H9 (cell line): ENCODE measurements at regions not wholly inside any gene's neighbourhood (a gene's known extent, or its start where the extent isn't known, plus 50 kb on each side); places are given as distances from the start of the nearest gene placed in this dataset.

Source experiments
- DNase-seq: peaks from one replicate; pipeline ENCODE4 v3.0.0-alpha.2; 2017
- H2AFZ ChIP-seq: one replicate; pipeline ENCODE4 v1.6.1; 2013; ENCODE audit warnings: mild to moderate bottlenecking, low read length, control low read depth, moderate library complexity
- H2AK5ac ChIP-seq: 2 replicates; pipeline ENCODE4 v1.6.1; 2013; ENCODE audit warnings: low read length, control low read depth, mixed read lengths; ENCODE audit not compliant: insufficient read length
- H2BK120ac ChIP-seq: one replicate; pipeline ENCODE4 v1.6.1; 2013; ENCODE audit warnings: low read depth, mild to moderate bottlenecking, low read length, control low read depth, inconsistent platforms; ENCODE audit not compliant: poor library complexity, severe bottlenecking
- H2BK12ac ChIP-seq: 2 replicates; pipeline ENCODE4 v1.6.1; 2013; ENCODE audit warnings: low read length, control low read depth, mixed read lengths, low read depth; ENCODE audit not compliant: insufficient read length
- H2BK15ac ChIP-seq: 2 replicates; pipeline ENCODE4 v1.6.1; 2013; ENCODE audit warnings: low read depth, low read length, control low read depth
- H2BK20ac ChIP-seq: one replicate; pipeline ENCODE4 v1.6.1; 2013; ENCODE audit warnings: low read depth, mild to moderate bottlenecking, low read length, control low read depth, inconsistent platforms; ENCODE audit not compliant: poor library complexity, severe bottlenecking
- H2BK5ac ChIP-seq: 2 replicates; pipeline ENCODE4 v1.6.1; 2013; ENCODE audit warnings: low read length, control low read depth, mixed read lengths; ENCODE audit not compliant: insufficient read length
- H3K14ac ChIP-seq: 2 replicates; pipeline ENCODE4 v1.6.1; 2013; ENCODE audit warnings: low read length, control low read depth; ENCODE audit not compliant: insufficient read depth
- H3K18ac ChIP-seq: 2 replicates; pipeline ENCODE4 v1.6.1; 2013; ENCODE audit warnings: low read depth, mild to moderate bottlenecking, mixed read lengths, low read length, control low read depth; ENCODE audit not compliant: insufficient read length
- H3K23ac ChIP-seq: 2 replicates; pipeline ENCODE4 v1.6.1; 2013; ENCODE audit warnings: low read length, control low read depth, mixed read lengths, low read depth; ENCODE audit not compliant: insufficient read length
- H3K23me2 ChIP-seq: 2 replicates; pipeline ENCODE4 v1.6.1; 2013; ENCODE audit warnings: low read depth, mild to moderate bottlenecking, mixed read lengths, low read length, control low read depth; ENCODE audit not compliant: insufficient read length, poor library complexity, severe bottlenecking
- H3K27ac ChIP-seq: 2 replicates; pipeline ENCODE4 v1.5.1; 2013; ENCODE audit warnings: low read length, control low read depth, mixed read lengths, low read depth; ENCODE audit not compliant: insufficient read length
- H3K27me3 ChIP-seq: 2 replicates; pipeline ENCODE4 v1.6.1; 2013; ENCODE audit warnings: low read length, control low read depth, inconsistent platforms; ENCODE audit not compliant: insufficient read depth
- H3K4ac ChIP-seq: 2 replicates; pipeline ENCODE4 v1.6.1; 2013; ENCODE audit warnings: low read depth, mild to moderate bottlenecking, control low read depth, inconsistent platforms, low read length, moderate library complexity
- H3K4me1 ChIP-seq: 2 replicates; pipeline ENCODE4 v1.6.1; 2013; ENCODE audit warnings: low read length, control low read depth, inconsistent platforms; ENCODE audit not compliant: insufficient read depth
- H3K4me2 ChIP-seq: 2 replicates; pipeline ENCODE4 v1.6.1; 2013; ENCODE audit warnings: low read length, control low read depth, mixed read lengths; ENCODE audit not compliant: insufficient read length, insufficient read depth
- H3K56ac ChIP-seq: 2 replicates; pipeline ENCODE4 v1.6.1; 2013; ENCODE audit warnings: low read depth, mild to moderate bottlenecking, mixed read lengths, low read length, control low read depth; ENCODE audit not compliant: insufficient read length
- H3K79me1 ChIP-seq: 2 replicates; pipeline ENCODE4 v1.6.1; 2013; ENCODE audit warnings: low read depth, mild to moderate bottlenecking, moderate library complexity, low read length, control low read depth, inconsistent platforms; ENCODE audit not compliant: insufficient read depth, poor library complexity, severe bottlenecking
- H3K79me2 ChIP-seq: 2 replicates; pipeline ENCODE4 v1.6.1; 2013; ENCODE audit warnings: low read length, control low read depth, inconsistent platforms; ENCODE audit not compliant: insufficient read depth
- H3K9ac ChIP-seq: 2 replicates; pipeline ENCODE4 v1.6.1; 2013; ENCODE audit warnings: low read length, control low read depth, mixed read lengths; ENCODE audit not compliant: insufficient read length; ENCODE audit errors: extremely low read depth
- H3K9me3 ChIP-seq: one replicate; pipeline ENCODE4 v1.6.1; 2013; ENCODE audit warnings: low read depth, low read length, inconsistent platforms; ENCODE audit not compliant: control insufficient read depth
- H3T11ph ChIP-seq: one replicate; pipeline ENCODE4 v1.6.1; 2013; ENCODE audit warnings: mild to moderate bottlenecking, low read length, control low read depth, inconsistent platforms
- H4K20me1 ChIP-seq: one replicate; pipeline ENCODE4 v1.6.1; 2013; ENCODE audit not compliant: control insufficient read depth, insufficient read length, insufficient read depth
- H4K5ac ChIP-seq: 2 replicates; pipeline ENCODE4 v1.6.1; 2013; ENCODE audit warnings: low read depth, mild to moderate bottlenecking, mixed read lengths, low read length, control low read depth; ENCODE audit not compliant: insufficient read length
- H4K8ac ChIP-seq: replicated peaks from 2 replicates; pipeline ENCODE4 v1.6.1; 2013; ENCODE audit warnings: low read length, control low read depth, mixed read lengths, low read depth; ENCODE audit not compliant: insufficient read length
- H4K91ac ChIP-seq: 2 replicates; pipeline ENCODE4 v1.6.1; 2013; ENCODE audit warnings: low read depth, mild to moderate bottlenecking, moderate library complexity, mixed read lengths, low read length, control low read depth; ENCODE audit not compliant: insufficient read length
- H3K27ac Mint-ChIP-seq, 3 experiments: 2 replicates in 2 of 3; 3 replicates in 1 of 3; pipeline ENCODE4 v1.8.0; 2020 to 2021; ENCODE audit warnings: mixed read lengths in 3 of 3, mild to moderate bottlenecking in 1 of 3, moderate library complexity in 1 of 3
- H3K27me3 Mint-ChIP-seq: 2 replicates; pipeline ENCODE4 v1.8.0; 2021; ENCODE audit warnings: low read depth, mild to moderate bottlenecking, moderate library complexity, mixed read lengths
- H3K36me3 Mint-ChIP-seq, 3 experiments: 2 replicates in 2 of 3; 3 replicates in 1 of 3; pipeline ENCODE4 v1.8.0; 2020 to 2021; ENCODE audit warnings: low read depth in 3 of 3, mixed read lengths in 3 of 3; ENCODE audit not compliant: insufficient read depth in 1 of 3
- H3K4me1 Mint-ChIP-seq, 2 experiments: 2 replicates each; pipeline ENCODE4 v1.8.0; 2020; ENCODE audit warnings: mixed read lengths in 2 of 2
- H3K4me3 Mint-ChIP-seq, 2 experiments: 2 replicates in 1 of 2; 3 replicates in 1 of 2; pipeline ENCODE4 v1.8.0; 2020 to 2021; ENCODE audit warnings: mild to moderate bottlenecking in 2 of 2, mixed read lengths in 2 of 2, moderate library complexity in 1 of 2
- H3K9me3 Mint-ChIP-seq, 2 experiments: 2 replicates in 1 of 2; 3 replicates in 1 of 2; pipeline ENCODE4 v1.8.0; 2020; ENCODE audit warnings: mild to moderate bottlenecking in 2 of 2, mixed read lengths in 2 of 2, moderate library complexity in 1 of 2
- WGBS: extraction: QIAGEN DNeasy Blood & Tissue Kit; methylation state at CpG from one replicate; pipeline ENCODE4 v1.1.7; 2013; ENCODE audit warnings: missing lambda C conversion rate, low lambda C conversion rate, mixed read lengths; ENCODE audit not compliant: insufficient read length; ENCODE audit errors: extremely low coverage; 5-methylcytosine and 5-hydroxymethylcytosine counted together
- TF ChIP-seq, protein P1 (sequence below): fragments of 200-600 bp; sonication (generic); conservative IDR thresholded peaks from 3 replicates; pipeline ENCODE4 v1.8.0; 2021; ENCODE audit warnings: antibody characterized with exemption, mild to moderate bottlenecking

DNA sequence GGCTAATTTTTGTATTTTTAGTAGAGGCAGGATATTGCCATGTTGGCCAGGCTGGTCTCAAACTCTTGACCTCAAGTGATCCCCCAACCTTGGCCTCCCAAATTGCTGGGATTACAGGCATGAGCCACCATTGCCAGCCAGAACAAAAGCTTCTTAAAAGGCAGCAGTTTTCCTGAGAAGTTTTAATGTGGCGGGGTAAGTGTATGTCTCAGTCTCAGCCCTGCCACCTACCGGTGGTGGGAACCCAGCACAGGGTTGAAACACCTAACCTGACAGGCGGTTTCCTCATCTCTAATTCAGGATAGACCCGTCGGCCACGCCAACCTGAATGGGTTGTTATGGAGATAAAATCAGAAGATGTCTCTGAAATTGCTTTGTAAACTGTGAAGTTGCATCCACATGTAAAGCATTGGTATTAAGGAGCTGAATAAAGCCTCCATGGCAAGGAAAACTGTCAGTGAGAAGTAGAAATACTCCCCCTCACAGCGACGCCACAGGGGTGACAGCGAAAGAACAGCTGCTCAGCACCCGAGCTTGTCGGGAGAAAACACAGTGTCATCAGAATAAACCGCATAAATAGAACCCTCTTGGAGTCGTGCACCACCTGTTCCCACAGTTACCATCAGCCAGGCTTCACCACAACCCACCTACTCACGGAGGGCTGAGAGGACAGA, 165.9 kb upstream of the NCAM1 start:
- Histone ChIP-seq H3K4me2 (no peak overlapping the region), H3K4me1 (peaks cover 11% of the 10 kb centered on the region; the same call in 1 of the 2 replicates), H3K27me3 (no peaks in the 10 kb centered on the region), H2BK12ac (no peak overlapping the region), H4K8ac (no peak overlapping the region), H2BK15ac (no peak overlapping the region), H4K5ac (no peak overlapping the region), H2BK120ac (no peak overlapping the region), H3K23me2 (no peaks in the 10 kb centered on the region), H2BK20ac (no peak overlapping the region), H3K79me2 (no peaks in the 10 kb centered on the region), H3K9ac (no peak overlapping the region), H4K91ac (no peak overlapping the region), H2BK5ac (no peak overlapping the region), H3T11ph (no peak overlapping the region), H3K56ac (no peak overlapping the region), H4K20me1 (no peaks in the 10 kb centered on the region), H3K23ac (no peak overlapping the region), H3K18ac (no peak overlapping the region), H2AK5ac (no peak overlapping the region), H3K4ac (no peak overlapping the region), H3K14ac (no peak overlapping the region), H3K9me3 (no peaks in the 10 kb centered on the region), H3K79me1 (no peaks in the 10 kb centered on the region), H2AFZ (no peak overlapping the region), H3K27ac (no peak overlapping the region)
- no peaks in the 10 kb centered on the region; a peak in 1 of 7 replicates for H3K36me3 Mint-ChIP-seq
- no peak overlapping the region for H3K4me3 Mint-ChIP-seq
- no peak overlapping the region for H3K27ac Mint-ChIP-seq
- TF ChIP-seq, protein P1, sequence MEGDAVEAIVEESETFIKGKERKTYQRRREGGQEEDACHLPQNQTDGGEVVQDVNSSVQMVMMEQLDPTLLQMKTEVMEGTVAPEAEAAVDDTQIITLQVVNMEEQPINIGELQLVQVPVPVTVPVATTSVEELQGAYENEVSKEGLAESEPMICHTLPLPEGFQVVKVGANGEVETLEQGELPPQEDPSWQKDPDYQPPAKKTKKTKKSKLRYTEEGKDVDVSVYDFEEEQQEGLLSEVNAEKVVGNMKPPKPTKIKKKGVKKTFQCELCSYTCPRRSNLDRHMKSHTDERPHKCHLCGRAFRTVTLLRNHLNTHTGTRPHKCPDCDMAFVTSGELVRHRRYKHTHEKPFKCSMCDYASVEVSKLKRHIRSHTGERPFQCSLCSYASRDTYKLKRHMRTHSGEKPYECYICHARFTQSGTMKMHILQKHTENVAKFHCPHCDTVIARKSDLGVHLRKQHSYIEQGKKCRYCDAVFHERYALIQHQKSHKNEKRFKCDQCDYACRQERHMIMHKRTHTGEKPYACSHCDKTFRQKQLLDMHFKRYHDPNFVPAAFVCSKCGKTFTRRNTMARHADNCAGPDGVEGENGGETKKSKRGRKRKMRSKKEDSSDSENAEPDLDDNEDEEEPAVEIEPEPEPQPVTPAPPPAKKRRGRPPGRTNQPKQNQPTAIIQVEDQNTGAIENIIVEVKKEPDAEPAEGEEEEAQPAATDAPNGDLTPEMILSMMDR, result peak; percentile 79
- peaks cover 2% of the 10 kb centered on the region for H3K27me3 Mint-ChIP-seq
- H3K4me1 Mint-ChIP-seq, result peaks cover 38 to 43% of the 10 kb centered on the region in 2 experiments
- peak; percentile 77 for DNase-seq
- WGBS, result no CpG with 5 or more reads among the region's 14 CpGs
- H3K9me3 Mint-ChIP-seq, result no peaks in the 10 kb centered on the region; a peak in 1 of 5 replicates
